ENCODE measurements at regions not wholly inside any gene's neighbourhood (a gene's known extent, or its start where the extent isn't known, plus 50 kb on each side); places are given as distances from the start of the nearest gene placed in this dataset.

DNA sequence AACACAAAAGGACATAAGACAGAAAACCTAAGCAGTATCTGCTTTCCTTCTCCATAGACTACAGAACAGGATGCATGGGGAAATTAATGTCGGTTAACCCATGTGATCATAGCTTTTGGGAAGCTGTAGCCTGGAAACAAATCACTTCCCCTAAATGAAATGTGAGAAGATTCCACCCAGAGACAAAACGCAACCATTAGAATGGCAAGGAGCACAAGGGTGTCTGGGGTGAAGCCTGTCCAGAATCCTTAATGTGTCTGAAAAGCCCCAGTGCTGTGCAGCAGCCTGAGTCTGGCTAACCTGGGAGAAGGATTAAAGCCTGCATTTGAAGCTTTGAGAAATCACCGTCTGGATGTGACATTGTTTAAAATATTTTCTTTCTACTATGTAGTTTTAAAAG, 213.3 kb downstream of the ANKRD50 start (continued):
- TF ChIP-seq, protein P1, sequence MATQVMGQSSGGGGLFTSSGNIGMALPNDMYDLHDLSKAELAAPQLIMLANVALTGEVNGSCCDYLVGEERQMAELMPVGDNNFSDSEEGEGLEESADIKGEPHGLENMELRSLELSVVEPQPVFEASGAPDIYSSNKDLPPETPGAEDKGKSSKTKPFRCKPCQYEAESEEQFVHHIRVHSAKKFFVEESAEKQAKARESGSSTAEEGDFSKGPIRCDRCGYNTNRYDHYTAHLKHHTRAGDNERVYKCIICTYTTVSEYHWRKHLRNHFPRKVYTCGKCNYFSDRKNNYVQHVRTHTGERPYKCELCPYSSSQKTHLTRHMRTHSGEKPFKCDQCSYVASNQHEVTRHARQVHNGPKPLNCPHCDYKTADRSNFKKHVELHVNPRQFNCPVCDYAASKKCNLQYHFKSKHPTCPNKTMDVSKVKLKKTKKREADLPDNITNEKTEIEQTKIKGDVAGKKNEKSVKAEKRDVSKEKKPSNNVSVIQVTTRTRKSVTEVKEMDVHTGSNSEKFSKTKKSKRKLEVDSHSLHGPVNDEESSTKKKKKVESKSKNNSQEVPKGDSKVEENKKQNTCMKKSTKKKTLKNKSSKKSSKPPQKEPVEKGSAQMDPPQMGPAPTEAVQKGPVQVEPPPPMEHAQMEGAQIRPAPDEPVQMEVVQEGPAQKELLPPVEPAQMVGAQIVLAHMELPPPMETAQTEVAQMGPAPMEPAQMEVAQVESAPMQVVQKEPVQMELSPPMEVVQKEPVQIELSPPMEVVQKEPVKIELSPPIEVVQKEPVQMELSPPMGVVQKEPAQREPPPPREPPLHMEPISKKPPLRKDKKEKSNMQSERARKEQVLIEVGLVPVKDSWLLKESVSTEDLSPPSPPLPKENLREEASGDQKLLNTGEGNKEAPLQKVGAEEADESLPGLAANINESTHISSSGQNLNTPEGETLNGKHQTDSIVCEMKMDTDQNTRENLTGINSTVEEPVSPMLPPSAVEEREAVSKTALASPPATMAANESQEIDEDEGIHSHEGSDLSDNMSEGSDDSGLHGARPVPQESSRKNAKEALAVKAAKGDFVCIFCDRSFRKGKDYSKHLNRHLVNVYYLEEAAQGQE (IDR thresholded peaks at IDR 0.05; ENCODE audit: low read depth, low read length) = no peak
- TF ChIP-seq TAF1 (IDR thresholded peaks at IDR 0.05; ENCODE audit: borderline replicate concordance, low read depth, low read length) = no peak

DNA sequence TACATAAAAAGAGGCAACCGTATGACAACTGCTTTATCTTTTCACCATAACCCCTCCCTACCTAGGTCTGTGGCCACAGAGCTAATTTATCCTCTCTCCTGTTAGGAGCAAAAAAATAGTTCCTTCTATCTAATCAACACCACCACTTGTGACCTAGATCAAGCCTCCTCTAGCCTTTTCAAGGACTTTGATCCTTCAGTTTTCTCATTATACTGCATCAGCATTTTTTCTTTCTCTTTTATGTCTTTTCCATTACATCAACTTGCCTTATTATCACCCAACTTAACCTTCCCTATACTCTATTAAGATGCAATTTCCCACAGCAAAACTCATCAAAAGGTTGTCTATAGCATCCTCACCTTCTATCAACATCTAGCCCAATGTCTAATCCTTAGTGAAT, 211.0 kb downstream of the ANKRD50 start:
- no peak for TF ChIP-seq GABPA (IDR thresholded peaks at IDR 0.05; ENCODE audit: low read depth)
- TF ChIP-seq FOSL2 (IDR thresholded peaks at IDR 0.05; ENCODE audit: borderline replicate concordance, low read depth) = no peak
- TF ChIP-seq POLR2AphosphoS5 (IDR thresholded peaks at IDR 0.05; ENCODE audit: low read depth, low read length) = no peak
- no peak for TF ChIP-seq CHD2 (IDR thresholded peaks at IDR 0.05; ENCODE audit: low read length, partially characterized antibody)
- TF ChIP-seq FOXJ3 (CRISPR knock-in tag; IDR thresholded peaks at IDR 0.05) = no peak
- no peak for TF ChIP-seq TAF1 (IDR thresholded peaks at IDR 0.05; ENCODE audit: borderline replicate concordance, low read depth, low read length)
- TF ChIP-seq TCF12 (IDR thresholded peaks at IDR 0.05) = no peak
- no peak for TF ChIP-seq IRF3 (IDR thresholded peaks at IDR 0.05; ENCODE audit: low read depth, low read length)
- TF ChIP-seq, protein P1 (IDR thresholded peaks at IDR 0.05; ENCODE audit: low read depth, low read length) = no peak
- TF ChIP-seq EP300 (IDR thresholded peaks at IDR 0.05; ENCODE audit: borderline replicate concordance in 1 of 2, low read depth in 1 of 2, low read length in 1 of 2) = no peak
- TF ChIP-seq TEAD4 (IDR thresholded peaks at IDR 0.05; ENCODE audit: borderline replicate concordance, insufficient read depth) = no peak
- TF ChIP-seq MEF2A (IDR thresholded peaks at IDR 0.05; ENCODE audit: borderline replicate concordance, low read depth) = no peak
- no peak for TF ChIP-seq RCOR1 (IDR thresholded peaks at IDR 0.05; ENCODE audit: low read length)
- no peak for TF ChIP-seq NFIC (IDR thresholded peaks at IDR 0.05; ENCODE audit: borderline replicate concordance)
- no peak for TF ChIP-seq GATA2 (CRISPR knock-in tag; IDR thresholded peaks at IDR 0.05)
- TF ChIP-seq MXI1 (IDR thresholded peaks at IDR 0.05; ENCODE audit: low read depth, low read length) = no peak
- Histone ChIP-seq H3K4me2 (no peak overlapping the region), H3K27ac (ENCODE audit: low read depth in 2 of 2, low read length in 1 of 2) (no peak overlapping the region), H3F3A (replicated peaks; ENCODE audit: insufficient read depth) (no peaks in the 10 kb centered on the region), H3K4me3 (ENCODE audit: low read depth in 2 of 2, low read length in 1 of 2) (no peak overlapping the region), H3K36me3 (replicated peaks in 1 of 2; ENCODE audit: control insufficient read depth in 1 of 2, insufficient read depth in 2 of 2, low read length in 1 of 2) (no peaks in the 10 kb centered on the region), H3K27me3 (ENCODE audit: insufficient read depth) (no peaks in the 10 kb centered on the region), H3K9me3 (no peaks in the 10 kb centered on the region), H3K79me2 (ENCODE audit: insufficient read depth) (no peaks in the 10 kb centered on the region), H3K9me2 (no peaks in the 10 kb centered on the region), H4K20me1 (ENCODE audit: insufficient read depth) (no peaks in the 10 kb centered on the region), H3K9ac (no peak overlapping the region), H2AFZ (ENCODE audit: low read depth) (no peak overlapping the region), H3K4me1 (ENCODE audit: control insufficient read depth in 1 of 2, insufficient read depth in 2 of 2, low read depth in 1 of 2, low read length in 1 of 2) (peaks cover 0 to 3% of the 10 kb centered on the region in 2 experiments; a peak in 2 of 4 replicates)
- POLR2A ChIA-PET = no interaction called here
- CTCF ChIA-PET = interaction anchor here (1.0 kb wide), 1 partner anchor 26 kb away, joined by 3 read pairs; no protein-coding TSS in a partner anchor
- WGBS (ENCODE audit: low lambda C conversion rate) = 90% methylated on average over 1 of the region's 1 CpG
- no peak for DNase-seq

Data from SK-N-SH (cell line).